Keratinocyte (primary cell): ENCODE measurements at regions not wholly inside any gene's neighbourhood (a gene's known extent, or its start where the extent isn't known, plus 50 kb on each side); places are given as distances from the start of the nearest gene placed in this dataset.

Experiments
- DNase-seq: peaks from one replicate; pipeline ENCODE4 v3.0.0-alpha.2; 2011; ENCODE audit warnings: low read depth, missing footprints, low spot score
- FAIRE-seq: peaks from 2 replicates; lab custom pipeline; 2011; peaks lifted over from hg19 to GRCh38; lab: Jason Lieb, UNC
- H2AFZ ChIP-seq: 2 replicates; pipeline ENCODE4 v1.6.0; 2012; ENCODE audit warnings: low read length, control low read depth, inconsistent platforms; ENCODE audit not compliant: control insufficient read depth
- H3K27ac ChIP-seq: 2 replicates; pipeline ENCODE4 v1.5.1; 2011; ENCODE audit warnings: low read length; ENCODE audit not compliant: control insufficient read depth, insufficient read depth
- H3K27me3 ChIP-seq: 3 replicates; pipeline ENCODE4 v1.6.0; 2011; ENCODE audit warnings: low read length; ENCODE audit not compliant: control insufficient read depth, insufficient read depth; ENCODE audit errors: extremely low read depth
- H3K36me3 ChIP-seq, 2 experiments: 2 replicates in 1 of 2; 3 replicates in 1 of 2; pipeline ENCODE4 v1.5.1; 2011; ENCODE audit warnings: low read length in 2 of 2, mild to moderate bottlenecking in 1 of 2; ENCODE audit not compliant: control insufficient read depth in 2 of 2, insufficient read depth in 2 of 2; ENCODE audit errors: extremely low read depth in 1 of 2
- H3K4me1 ChIP-seq: 3 replicates; pipeline ENCODE4 v1.5.1; 2011; ENCODE audit warnings: low read length; ENCODE audit not compliant: control insufficient read depth, insufficient read depth; ENCODE audit errors: extremely low read depth
- H3K4me2 ChIP-seq: 3 replicates; pipeline ENCODE4 v1.6.0; 2011; ENCODE audit warnings: low read depth, low read length; ENCODE audit not compliant: control insufficient read depth, insufficient read depth; ENCODE audit errors: extremely low read depth
- H3K4me3 ChIP-seq, 3 experiments: fragments of 200-600 bp in 1 of 3; sonication (generic) in 1 of 3; 2 replicates in 2 of 3; 3 replicates in 1 of 3; pipeline ENCODE4 v1.5.1; 2011 to 2016; ENCODE audit warnings: low read length in 3 of 3, mild to moderate bottlenecking in 3 of 3, control low read depth in 2 of 3, inconsistent platforms in 1 of 3, low read depth in 1 of 3, mixed read lengths in 1 of 3, mixed run types in 1 of 3, moderate library complexity in 1 of 3; ENCODE audit not compliant: control insufficient read depth in 2 of 3, insufficient read depth in 2 of 3; ENCODE audit errors: extremely low read depth in 1 of 3
- H3K79me2 ChIP-seq: 2 replicates; pipeline ENCODE4 v1.6.0; 2012; ENCODE audit warnings: low read length; ENCODE audit not compliant: control insufficient read depth, insufficient read depth
- H3K9ac ChIP-seq: 3 replicates; pipeline ENCODE4 v1.6.0; 2011; ENCODE audit warnings: low read length; ENCODE audit not compliant: control insufficient read depth, insufficient read depth; ENCODE audit errors: extremely low read depth
- H3K9me1 ChIP-seq: 3 replicates; pipeline ENCODE4 v1.6.0; 2011; ENCODE audit warnings: low read length; ENCODE audit not compliant: control insufficient read depth, insufficient read depth; ENCODE audit errors: extremely low read depth
- H3K9me3 ChIP-seq: 2 replicates; pipeline ENCODE4 v1.5.1; 2012; ENCODE audit warnings: low read depth, low read length; ENCODE audit not compliant: control insufficient read depth
- H4K20me1 ChIP-seq: 3 replicates; pipeline ENCODE4 v1.6.0; 2011; ENCODE audit warnings: low read length; ENCODE audit not compliant: control insufficient read depth, insufficient read depth; ENCODE audit errors: extremely low read depth
- CTCF ChIP-seq, 3 experiments: IDR thresholded peaks in 1 of 3; conservative IDR thresholded peaks in 1 of 3; optimal IDR thresholded peaks in 1 of 3; 2 replicates in 2 of 3; 3 replicates in 1 of 3; pipeline versions ENCODE3 to v1.5.1; 2011; ENCODE audit warnings: low read length in 3 of 3, mild to moderate bottlenecking in 3 of 3, moderate library complexity in 2 of 3, control low read depth in 1 of 3, inconsistent platforms in 1 of 3; ENCODE audit not compliant: insufficient read depth in 2 of 3; ENCODE audit errors: extremely low read depth in 1 of 3
- EZH2 ChIP-seq: IDR thresholded peaks from one replicate; pipeline ENCODE4 v1.6.1; 2012; ENCODE audit warnings: inconsistent platforms, mild to moderate bottlenecking, low read length, moderate library complexity
- dilution Hi-C: fragments of 300-500 bp; cut with MboI; formaldehyde crosslinking; loops from one replicate; pipeline ENCODE4 v1.7.0; 2020; ENCODE audit warnings: low sequenced_read_pairs; ENCODE audit not compliant: extremely low pct_ligation_motif_present

GRCh38 chr2:71893646-71894045 lies 254.0 kb downstream of the CYP26B1 start:
- TF ChIP-seq CTCF (optimal IDR thresholded peaks at IDR 0.05 in 1 of 3, IDR thresholded peaks at IDR 0.05 in 1 of 3, conservative IDR thresholded peaks at IDR 0.05 in 1 of 3; ENCODE audit: extremely low read depth in 1 of 3, insufficient read depth in 2 of 3, low read length in 3 of 3): no peak
- TF ChIP-seq EZH2: no peak
- H3K9me1 ChIP-seq: no peaks in the 10 kb centered on the region
- DNase-seq: no peak
- no peak overlapping the region for H3K27ac ChIP-seq
- dilution Hi-C loops: no loop called here
- no peaks in the 10 kb centered on the region for H3K9me3 ChIP-seq
- H2AFZ ChIP-seq: no peak overlapping the region
- H3K36me3 ChIP-seq: no peaks in the 10 kb centered on the region
- no peaks in the 10 kb centered on the region for H3K4me1 ChIP-seq
- no peak overlapping the region for H3K9ac ChIP-seq
- H4K20me1 ChIP-seq: no peaks in the 10 kb centered on the region
- H3K79me2 ChIP-seq: no peaks in the 10 kb centered on the region
- no peak overlapping the region for H3K4me2 ChIP-seq
- H3K27me3 ChIP-seq: peaks cover 33% of the 10 kb centered on the region
- FAIRE-seq: no peak
- no peak overlapping the region for H3K4me3 ChIP-seq

GRCh38 chr2:71892896-71893295 lies 254.8 kb downstream of the CYP26B1 start:
- Histone ChIP-seq H3K9me3 (no peaks in the 10 kb centered on the region), H3K27me3 (peaks cover 27% of the 10 kb centered on the region), H3K4me3 (no peak overlapping the region), H3K36me3 (no peaks in the 10 kb centered on the region), H3K4me2 (no peak overlapping the region), H3K9me1 (no peaks in the 10 kb centered on the region), H3K4me1 (no peaks in the 10 kb centered on the region), H2AFZ (no peak overlapping the region), H3K79me2 (no peaks in the 10 kb centered on the region), H3K27ac (no peak overlapping the region), H3K9ac (no peak overlapping the region), H4K20me1 (no peaks in the 10 kb centered on the region)
- FAIRE-seq: no peak
- DNase-seq: no peak
- TF ChIP-seq EZH2 (no peak), CTCF (optimal IDR thresholded peaks at IDR 0.05 in 1 of 3, IDR thresholded peaks at IDR 0.05 in 1 of 3, conservative IDR thresholded peaks at IDR 0.05 in 1 of 3; ENCODE audit: extremely low read depth in 1 of 3, insufficient read depth in 2 of 3, low read length in 3 of 3) (no peak)
- dilution Hi-C loops: no loop called here
